ENCODE measurements at regions not wholly inside any gene's neighbourhood (a gene's known extent, or its start where the extent isn't known, plus 50 kb on each side); places are given as distances from the start of the nearest gene placed in this dataset.

DNA sequence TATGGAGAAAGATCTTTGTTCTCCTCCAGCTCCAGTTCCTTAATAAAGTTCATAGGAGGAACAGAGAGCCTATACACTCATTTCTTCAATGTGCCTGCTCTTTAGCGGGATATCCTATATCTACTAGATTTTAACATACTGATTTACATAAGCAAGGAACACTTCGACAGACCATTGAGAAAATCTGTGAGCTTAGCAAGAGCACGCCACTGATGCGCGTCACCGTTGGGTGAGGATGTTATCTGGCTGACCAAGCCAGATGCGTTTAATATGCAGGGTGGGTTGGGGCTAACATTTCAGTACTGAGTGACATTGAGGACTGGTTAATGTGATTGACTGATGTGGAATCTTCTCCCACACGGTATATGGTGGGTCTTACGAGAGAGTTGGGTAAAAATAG is 233.4 kb downstream of the SOX4 start:
- FAIRE-seq (no peak), DNase-seq (ENCODE audit: insufficient read length, low spot score) (no peak)
- TF ChIP-seq CTCF (IDR thresholded peaks at IDR 0.05; ENCODE audit: insufficient read depth, missing control alignments) = no peak

- TF ChIP-seq CTCF (IDR thresholded peaks at IDR 0.05; ENCODE audit: insufficient read depth, missing control alignments) = no peak
- DNase-seq (ENCODE audit: insufficient read length, low spot score) (no peak), FAIRE-seq (no peak)
These were observed 234.1 kb downstream of the SOX4 start for GRCh38 chr6:21827425-21828202.

GRCh38 chr6:21828704-21829103 is 235.2 kb downstream of the SOX4 start:
- TF ChIP-seq CTCF (IDR thresholded peaks at IDR 0.05; ENCODE audit: insufficient read depth, missing control alignments) = no peak
- DNase-seq (ENCODE audit: insufficient read length, low spot score) (no peak), FAIRE-seq (no peak)

DNA sequence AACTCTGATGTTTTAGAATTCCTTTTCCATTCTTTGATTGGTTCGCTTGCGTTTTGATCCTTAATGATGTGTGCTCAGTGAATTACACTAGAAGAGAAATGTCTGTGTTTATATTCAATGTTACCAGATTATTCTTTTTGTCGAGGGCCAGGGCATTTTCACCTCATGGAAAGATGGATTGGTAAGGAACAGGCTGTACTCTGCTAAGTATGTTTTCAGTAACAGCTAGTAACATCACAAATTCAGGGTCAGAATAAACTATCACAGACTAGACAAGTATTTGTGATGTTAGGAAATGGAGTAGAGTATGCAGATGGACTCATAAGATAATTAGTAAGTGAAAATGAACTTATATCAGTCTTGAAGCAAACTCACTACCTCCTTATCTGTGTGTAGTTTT is 235.6 kb downstream of the SOX4 start:
- FAIRE-seq = no peak
- DNase-seq (ENCODE audit: insufficient read length, low spot score) = no peak

GRCh38 chr6:21831521-21832291 is 238.2 kb downstream of the SOX4 start:
- no peak for TF ChIP-seq CTCF (IDR thresholded peaks at IDR 0.05; ENCODE audit: insufficient read depth, missing control alignments)
- FAIRE-seq (no peak), DNase-seq (ENCODE audit: insufficient read length, low spot score) (no peak)

More for the DNA sequence above, 235.6 kb downstream of the SOX4 start:
- no peak for TF ChIP-seq CTCF (IDR thresholded peaks at IDR 0.05; ENCODE audit: insufficient read depth, missing control alignments)

- no peak for FAIRE-seq
- no peak for TF ChIP-seq CTCF (IDR thresholded peaks at IDR 0.05; ENCODE audit: insufficient read depth, missing control alignments)
- DNase-seq (ENCODE audit: insufficient read length, low spot score) = no peak
These were observed 242.7 kb downstream of the SOX4 start for GRCh38 chr6:21836277-21836676.
